ENCODE measurements at regions not wholly inside any gene's neighbourhood (a gene's known extent, or its start where the extent isn't known, plus 50 kb on each side); places are given as distances from the start of the nearest gene placed in this dataset.

GRCh38 chr6:21426841-21427490 is 166.6 kb upstream of the SOX4 start:
- no peak for DNase-seq (ENCODE audit: low spot score)

GRCh38 chr6:21429291-21429690 is 164.3 kb upstream of the SOX4 start:
- DNase-seq (ENCODE audit: low spot score) = no peak

GRCh38 chr6:21431526-21431925 is 162.0 kb upstream of the SOX4 start:
- DNase-seq (ENCODE audit: low spot score) = no peak

- DNase-seq (ENCODE audit: low spot score) = no peak
Observed at GRCh38 chr6:21436625-21437024, 156.9 kb upstream of the SOX4 start.

- DNase-seq (ENCODE audit: low spot score) = no peak
Observed at GRCh38 chr6:21437581-21437980, 156.0 kb upstream of the SOX4 start.

- no peak for DNase-seq (ENCODE audit: low spot score)
Observed at GRCh38 chr6:21438237-21438985, 155.1 kb upstream of the SOX4 start.

- no peak for DNase-seq (ENCODE audit: low spot score)
Observed at GRCh38 chr6:21438986-21439352, 154.6 kb upstream of the SOX4 start.

- no peak for DNase-seq (ENCODE audit: low spot score)
Observed at GRCh38 chr6:21441386-21441785, 152.2 kb upstream of the SOX4 start.

GRCh38 chr6:21442874-21443273 is 150.7 kb upstream of the SOX4 start:
- DNase-seq (ENCODE audit: low spot score) = no peak

GRCh38 chr6:21444711-21445260 is 148.8 kb upstream of the SOX4 start:
- DNase-seq (ENCODE audit: low spot score) = no peak

- DNase-seq (ENCODE audit: low spot score) = no peak
Observed at GRCh38 chr6:21447987-21448386, 145.6 kb upstream of the SOX4 start.

GRCh38 chr6:21448485-21449109 is 145.0 kb upstream of the SOX4 start:
- no peak for DNase-seq (ENCODE audit: low spot score)

- no peak for DNase-seq (ENCODE audit: low spot score)
Observed at GRCh38 chr6:21450149-21450548, 143.4 kb upstream of the SOX4 start.

- DNase-seq (ENCODE audit: low spot score) = no peak
Observed at GRCh38 chr6:21450628-21451027, 142.9 kb upstream of the SOX4 start.

- DNase-seq (ENCODE audit: low spot score) = no peak
Observed at GRCh38 chr6:21451546-21452013, 142.0 kb upstream of the SOX4 start.

GRCh38 chr6:21454262-21454661 is 139.3 kb upstream of the SOX4 start:
- no peak for DNase-seq (ENCODE audit: low spot score)

GRCh38 chr6:21455071-21455470 is 138.5 kb upstream of the SOX4 start:
- DNase-seq (ENCODE audit: low spot score) = no peak

GRCh38 chr6:21457647-21458046 is 135.9 kb upstream of the SOX4 start:
- DNase-seq (ENCODE audit: low spot score) = no peak

- no peak for DNase-seq (ENCODE audit: low spot score)
Observed at GRCh38 chr6:21459641-21460040, 133.9 kb upstream of the SOX4 start.

GRCh38 chr6:21461844-21462518 is 131.6 kb upstream of the SOX4 start:
- no peak for DNase-seq (ENCODE audit: low spot score)

- no peak for DNase-seq (ENCODE audit: low spot score)
Observed at GRCh38 chr6:21462519-21462852, 131.1 kb upstream of the SOX4 start.

GRCh38 chr6:21467091-21467490 is 126.5 kb upstream of the SOX4 start:
- DNase-seq (ENCODE audit: low spot score) = no peak

- DNase-seq (ENCODE audit: low spot score) = no peak
Observed at GRCh38 chr6:21468461-21468860, 125.1 kb upstream of the SOX4 start.

Data from ecto neural progenitor cell (in vitro differentiated cells).